CD8-positive, alpha-beta memory T cell (primary cell): ENCODE measurements at regions not wholly inside any gene's neighbourhood (a gene's known extent, or its start where the extent isn't known, plus 50 kb on each side); places are given as distances from the start of the nearest gene placed in this dataset.

Experiments
- CTCF ChIA-PET: fragments of 350-600 bp; sonication (Branson Sonifier 250); formaldehyde crosslinking; loops from one replicate; lab custom pipeline; 2021; ENCODE audit warnings: antibody characterized with exemption; lab: Charles Lee
- POLR2A ChIA-PET: fragments of 350-600 bp; sonication (Branson Sonifier 250); formaldehyde crosslinking; loops from one replicate; lab custom pipeline; 2021; ENCODE audit warnings: antibody characterized with exemption; lab: Charles Lee
- DNase-seq, 5 donors: peaks; one replicate each; pipeline versions ENCODE4 v3.0.0 to v3.0.0-alpha.2; 2020 to 2022; ENCODE audit warnings: mixed read lengths in 1 of 5
- H3K27ac ChIP-seq: one replicate; pipeline ENCODE4 v1.7.0; 2013; ENCODE audit warnings: low read depth, mild to moderate bottlenecking, low read length, moderate library complexity
- H3K27me3 ChIP-seq: 2 replicates; pipeline ENCODE4 v1.7.0; 2013; ENCODE audit warnings: low read length, mild to moderate bottlenecking; ENCODE audit not compliant: insufficient read depth, poor library complexity, severe bottlenecking
- H3K36me3 ChIP-seq: 2 replicates; pipeline ENCODE4 v1.7.0; 2013; ENCODE audit warnings: mild to moderate bottlenecking, low read length, moderate library complexity; ENCODE audit not compliant: insufficient read depth
- H3K4me1 ChIP-seq: 2 replicates; pipeline ENCODE4 v1.7.0; 2013; ENCODE audit warnings: mild to moderate bottlenecking, low read length, moderate library complexity; ENCODE audit not compliant: insufficient read depth
- H3K4me3 ChIP-seq: 2 replicates; pipeline ENCODE4 v1.7.0; 2013; ENCODE audit warnings: mild to moderate bottlenecking, low read length
- H3K9me3 ChIP-seq: 2 replicates; pipeline ENCODE4 v1.7.0; 2013; ENCODE audit warnings: mild to moderate bottlenecking, low read length
- H3K27ac Mint-ChIP-seq, 8 donors: one replicate each; pipeline ENCODE4 v1.8.0; 2020 to 2021; ENCODE audit warnings: mixed read lengths in 8 of 8, mild to moderate bottlenecking in 6 of 8, inconsistent platforms in 3 of 8, moderate library complexity in 3 of 8
- H3K27me3 Mint-ChIP-seq, 2 donors: one replicate each; pipeline ENCODE4 v1.8.0; 2020 to 2021; ENCODE audit warnings: mixed read lengths in 2 of 2, mild to moderate bottlenecking in 1 of 2, moderate library complexity in 1 of 2
- H3K36me3 Mint-ChIP-seq, 3 donors: one replicate each; pipeline ENCODE4 v1.8.0; 2020 to 2021; ENCODE audit warnings: mixed read lengths in 3 of 3, inconsistent platforms in 1 of 3, mild to moderate bottlenecking in 1 of 3
- H3K4me1 Mint-ChIP-seq, 3 donors: one replicate each; pipeline ENCODE4 v1.8.0; 2020 to 2021; ENCODE audit warnings: mixed read lengths in 3 of 3, inconsistent platforms in 1 of 3, mild to moderate bottlenecking in 1 of 3
- H3K4me3 Mint-ChIP-seq, 7 donors: one replicate each; pipeline ENCODE4 v1.8.0; 2020 to 2021; ENCODE audit warnings: mixed read lengths in 7 of 7, mild to moderate bottlenecking in 6 of 7, moderate library complexity in 4 of 7, inconsistent platforms in 2 of 7
- H3K9me3 Mint-ChIP-seq, 5 donors: one replicate each; pipeline ENCODE4 v1.8.0; 2020 to 2022; ENCODE audit warnings: mixed read lengths in 5 of 5, mild to moderate bottlenecking in 3 of 5, moderate library complexity in 2 of 5, inconsistent platforms in 1 of 5

- Histone ChIP-seq H3K4me3 (no peak overlapping the region), H3K9me3 (no peaks in the 10 kb centered on the region), H3K27ac (no peak overlapping the region), H3K4me1 (no peaks in the 10 kb centered on the region), H3K36me3 (no peaks in the 10 kb centered on the region), H3K27me3 (no peaks in the 10 kb centered on the region)
- Mint-ChIP-seq H3K36me3 (no peaks in the 10 kb centered on the region), H3K27ac (no peak overlapping the region), H3K27me3 (peaks cover 3 to 14% of the 10 kb centered on the region in 2 donors), H3K4me3 (no peak overlapping the region), H3K9me3 (no peaks in the 10 kb centered on the region), H3K4me1 (no peaks in the 10 kb centered on the region)
- no peak for DNase-seq
- ChIA-PET CTCF (no interaction called here), POLR2A (no interaction called here)
These were observed 309.2 kb upstream of the CCL2 start for GRCh38 chr17:33945646-33946546.

- no peaks in the 10 kb centered on the region for H3K36me3 Mint-ChIP-seq
- H3K27me3 ChIP-seq, result no peaks in the 10 kb centered on the region
- no peak overlapping the region for H3K27ac ChIP-seq
- H3K9me3 ChIP-seq, result no peaks in the 10 kb centered on the region
- H3K4me3 Mint-ChIP-seq, result no peak overlapping the region
- H3K4me1 ChIP-seq, result no peaks in the 10 kb centered on the region
- H3K27ac Mint-ChIP-seq, result no peak overlapping the region
- H3K36me3 ChIP-seq, result no peaks in the 10 kb centered on the region
- ChIA-PET CTCF (no interaction called here), POLR2A (no interaction called here)
- H3K4me3 ChIP-seq, result no peak overlapping the region
- no peak for DNase-seq
- H3K27me3 Mint-ChIP-seq, result peaks cover 3 to 6% of the 10 kb centered on the region in 2 donors
- no peaks in the 10 kb centered on the region for H3K4me1 Mint-ChIP-seq
- H3K9me3 Mint-ChIP-seq, result no peaks in the 10 kb centered on the region
These were observed 307.3 kb upstream of the CCL2 start for GRCh38 chr17:33947762-33948161.

- no peak for DNase-seq
- POLR2A ChIA-PET, result no interaction called here
These were observed 306.8 kb upstream of the CCL2 start for GRCh38 chr17:33948309-33948708.

GRCh38 chr17:33949100-33949499, 306.0 kb upstream of the CCL2 start:
- no peaks in the 10 kb centered on the region for H3K36me3 Mint-ChIP-seq
- CTCF ChIA-PET, result no interaction called here
- Histone ChIP-seq H3K4me1 (no peaks in the 10 kb centered on the region), H3K36me3 (no peaks in the 10 kb centered on the region), H3K27me3 (no peaks in the 10 kb centered on the region), H3K27ac (no peak overlapping the region), H3K9me3 (no peaks in the 10 kb centered on the region), H3K4me3 (no peak overlapping the region)
- H3K27ac Mint-ChIP-seq, result no peak overlapping the region
- DNase-seq, result no peak
- H3K9me3 Mint-ChIP-seq, result no peaks in the 10 kb centered on the region
- no peaks in the 10 kb centered on the region for H3K4me1 Mint-ChIP-seq
- POLR2A ChIA-PET, result no interaction called here
- no peak overlapping the region for H3K4me3 Mint-ChIP-seq
- peaks cover 5 to 10% of the 10 kb centered on the region in 2 donors for H3K27me3 Mint-ChIP-seq

More at GRCh38 chr17:33948309-33948708, 306.8 kb upstream of the CCL2 start:
- H3K9me3 ChIP-seq, result no peaks in the 10 kb centered on the region
- Mint-ChIP-seq H3K36me3 (no peaks in the 10 kb centered on the region), H3K27me3 (peaks cover 3 to 7% of the 10 kb centered on the region in 2 donors), H3K4me1 (no peaks in the 10 kb centered on the region), H3K4me3 (no peak overlapping the region), H3K9me3 (no peaks in the 10 kb centered on the region), H3K27ac (no peak overlapping the region)
- no peaks in the 10 kb centered on the region for H3K4me1 ChIP-seq
- CTCF ChIA-PET, result no interaction called here
- no peak overlapping the region for H3K27ac ChIP-seq
- no peaks in the 10 kb centered on the region for H3K36me3 ChIP-seq
- H3K27me3 ChIP-seq, result no peaks in the 10 kb centered on the region
- no peak overlapping the region for H3K4me3 ChIP-seq

- POLR2A ChIA-PET, result no interaction called here
- DNase-seq, result no peak
- Histone ChIP-seq H3K9me3 (no peaks in the 10 kb centered on the region), H3K4me3 (no peak overlapping the region), H3K27me3 (no peaks in the 10 kb centered on the region), H3K36me3 (no peaks in the 10 kb centered on the region), H3K4me1 (no peaks in the 10 kb centered on the region), H3K27ac (no peak overlapping the region)
- Mint-ChIP-seq H3K27ac (no peak overlapping the region), H3K4me1 (no peaks in the 10 kb centered on the region), H3K36me3 (no peaks in the 10 kb centered on the region), H3K4me3 (no peak overlapping the region), H3K27me3 (peaks cover 5 to 9% of the 10 kb centered on the region in 2 donors), H3K9me3 (no peaks in the 10 kb centered on the region)
- CTCF ChIA-PET, result no interaction called here
These were observed 305.0 kb upstream of the CCL2 start for GRCh38 chr17:33950061-33950460.

- peaks cover 3 to 29% of the 10 kb centered on the region in 2 donors for H3K27me3 Mint-ChIP-seq
- no peak for DNase-seq
- H3K36me3 ChIP-seq, result no peaks in the 10 kb centered on the region
- no peaks in the 10 kb centered on the region for H3K9me3 ChIP-seq
- POLR2A ChIA-PET, result no interaction called here
- peaks cover 5% of the 10 kb centered on the region for H3K27me3 ChIP-seq
- no peaks in the 10 kb centered on the region for H3K4me1 ChIP-seq
- no peaks in the 10 kb centered on the region for H3K4me1 Mint-ChIP-seq
- H3K27ac ChIP-seq, result no peak overlapping the region
- H3K27ac Mint-ChIP-seq, result no peak overlapping the region
- H3K4me3 ChIP-seq, result no peak overlapping the region
- H3K9me3 Mint-ChIP-seq, result peaks cover 0 to 2% (median 0%) of the 10 kb centered on the region in 5 donors
- CTCF ChIA-PET, result no interaction called here
- H3K4me3 Mint-ChIP-seq, result no peak overlapping the region
- no peaks in the 10 kb centered on the region for H3K36me3 Mint-ChIP-seq
These were observed 302.7 kb upstream of the CCL2 start for GRCh38 chr17:33952425-33952824.

GRCh38 chr17:33954597-33954996, 300.5 kb upstream of the CCL2 start:
- Histone ChIP-seq H3K27me3 (peaks cover 5% of the 10 kb centered on the region), H3K9me3 (no peaks in the 10 kb centered on the region), H3K36me3 (no peaks in the 10 kb centered on the region), H3K27ac (no peak overlapping the region), H3K4me3 (no peak overlapping the region), H3K4me1 (no peaks in the 10 kb centered on the region)
- no peak for DNase-seq
- Mint-ChIP-seq H3K4me1 (no peaks in the 10 kb centered on the region), H3K27ac (no peak overlapping the region), H3K9me3 (peaks cover 0 to 8% (median 2%) of the 10 kb centered on the region in 5 donors), H3K36me3 (no peaks in the 10 kb centered on the region), H3K27me3 (peaks cover 7 to 37% of the 10 kb centered on the region in 2 donors), H3K4me3 (no peak overlapping the region)
- POLR2A ChIA-PET, result no interaction called here
- CTCF ChIA-PET, result no interaction called here

- peaks cover 5% of the 10 kb centered on the region for H3K27me3 ChIP-seq
- Mint-ChIP-seq H3K4me3 (no peak overlapping the region), H3K27ac (no peak overlapping the region), H3K36me3 (no peaks in the 10 kb centered on the region), H3K9me3 (peaks cover 0 to 10% (median 5%) of the 10 kb centered on the region in 5 donors), H3K4me1 (no peaks in the 10 kb centered on the region), H3K27me3 (peaks cover 12 to 37% of the 10 kb centered on the region in 2 donors)
- no peaks in the 10 kb centered on the region for H3K9me3 ChIP-seq
- H3K4me1 ChIP-seq, result no peaks in the 10 kb centered on the region
- DNase-seq, result no peak
- no peaks in the 10 kb centered on the region for H3K36me3 ChIP-seq
- ChIA-PET CTCF (no interaction called here), POLR2A (no interaction called here)
- H3K27ac ChIP-seq, result no peak overlapping the region
- H3K4me3 ChIP-seq, result no peak overlapping the region
These were observed 299.6 kb upstream of the CCL2 start for GRCh38 chr17:33955461-33955860.
